DMS153 treated with DMSO at 0.1 percent for 48 hours (cell line): ENCODE measurements at regions not wholly inside any gene's neighbourhood (a gene's known extent, or its start where the extent isn't known, plus 50 kb on each side); places are given as distances from the start of the nearest gene placed in this dataset.
A peak's percentile ranks its signal among the peaks of the same experiment; 100 is the strongest.

Experiments used
- DNase-seq: peaks from one replicate; lab custom pipeline; 2025; ENCODE audit not compliant: unreplicated experiment; lab: John Stamatoyannopoulos, UW

DNA sequence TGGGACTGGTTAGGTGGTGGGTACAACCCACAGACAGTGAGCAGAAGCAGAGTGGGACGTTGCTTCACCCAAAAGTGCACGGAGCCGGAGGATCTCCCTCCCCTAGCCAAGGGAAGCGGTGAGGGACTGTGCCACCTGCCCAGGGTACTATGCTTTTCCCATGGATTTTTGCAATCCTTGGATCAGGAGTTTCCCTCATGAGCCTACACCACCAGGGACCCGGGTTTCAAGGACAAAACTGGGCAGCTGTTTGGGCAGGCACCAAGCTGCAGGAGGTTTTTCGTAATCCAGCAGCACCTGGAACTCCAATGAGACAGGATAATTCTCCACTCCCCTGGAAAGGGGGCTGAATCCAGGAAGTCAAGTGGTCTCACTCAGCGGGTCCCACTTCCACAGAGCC, 209.1 kb upstream of the CXCL12 start:
- DNase-seq: no peak

DNA sequence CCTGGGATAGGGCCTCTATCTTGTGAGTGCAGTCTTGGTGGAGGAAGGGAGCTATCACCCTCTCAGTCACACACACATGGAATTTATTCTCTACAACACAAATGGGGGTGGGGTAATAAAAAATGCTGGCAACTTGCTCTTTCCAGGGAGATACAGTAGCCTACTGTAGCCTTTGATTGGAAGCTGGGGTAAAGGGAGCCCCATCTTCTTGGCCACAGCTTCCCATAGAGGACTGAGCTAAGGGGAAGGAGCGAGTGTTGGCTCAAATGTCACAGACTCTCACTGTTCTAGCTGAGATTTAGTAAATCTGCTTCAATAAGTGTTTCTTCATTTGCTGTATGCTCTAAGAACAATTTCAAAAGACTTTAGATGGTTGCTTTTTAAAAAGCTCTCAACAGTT, 222.2 kb upstream of the CXCL12 start:
- DNase-seq: no peak

DNA sequence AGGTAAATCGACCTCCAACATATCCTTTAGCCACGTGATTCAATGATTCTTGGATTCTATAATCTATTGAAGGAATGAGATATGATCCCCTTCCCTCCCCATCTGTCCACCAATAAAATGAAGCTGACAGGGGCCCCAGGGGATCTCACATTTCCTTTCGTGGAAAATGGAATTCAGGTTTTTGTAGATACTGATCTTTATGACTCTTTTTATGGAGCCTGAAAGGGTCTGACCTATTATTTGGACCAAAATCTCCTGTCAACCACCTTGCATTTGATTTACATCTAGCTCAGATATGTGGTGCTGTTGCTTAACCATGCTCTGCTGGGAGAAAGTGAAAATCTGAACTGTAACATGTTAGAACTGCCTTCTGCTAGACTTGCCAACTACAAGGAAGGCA, 234.0 kb upstream of the CXCL12 start:
- DNase-seq: no peak

DNA sequence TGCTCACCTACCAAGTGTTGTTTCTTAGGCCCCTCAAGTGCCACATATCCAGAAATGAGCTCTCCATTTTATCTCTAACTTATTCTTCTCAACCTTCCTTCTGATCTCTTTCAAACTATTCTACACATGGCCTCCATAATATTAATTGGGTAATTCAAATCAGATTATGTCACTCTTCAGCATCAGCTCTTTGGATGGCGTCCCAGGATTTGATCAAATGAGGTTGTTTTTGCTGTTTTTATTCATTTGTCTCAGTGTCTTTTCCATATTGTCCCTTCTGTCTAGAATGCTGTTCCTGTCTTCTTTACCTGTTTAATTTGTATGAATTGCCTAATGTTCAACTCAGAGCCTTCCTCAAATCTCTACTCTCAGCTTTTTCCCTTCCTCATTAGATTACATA, 234.6 kb upstream of the CXCL12 start:
- no peak for DNase-seq

DNA sequence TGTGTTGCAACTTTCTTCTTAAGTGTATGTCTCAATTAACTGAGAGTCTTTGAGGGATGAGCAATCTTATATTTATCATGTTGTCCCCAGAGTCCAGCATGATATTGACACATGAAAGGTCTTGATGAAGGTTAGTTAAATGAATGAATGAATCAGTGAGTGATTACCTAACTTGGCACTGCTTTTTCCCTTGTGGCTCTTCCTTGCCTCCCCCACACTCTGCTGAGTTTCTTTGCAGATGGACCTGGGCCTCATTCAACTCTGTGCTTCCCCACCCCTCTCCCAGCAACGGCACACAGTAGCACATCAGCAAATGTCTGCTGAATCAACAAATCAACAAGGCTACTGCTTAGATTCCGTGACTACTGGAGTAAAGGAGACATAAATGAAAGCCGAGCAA, 235.1 kb upstream of the CXCL12 start:
- DNase-seq: no peak

DNA sequence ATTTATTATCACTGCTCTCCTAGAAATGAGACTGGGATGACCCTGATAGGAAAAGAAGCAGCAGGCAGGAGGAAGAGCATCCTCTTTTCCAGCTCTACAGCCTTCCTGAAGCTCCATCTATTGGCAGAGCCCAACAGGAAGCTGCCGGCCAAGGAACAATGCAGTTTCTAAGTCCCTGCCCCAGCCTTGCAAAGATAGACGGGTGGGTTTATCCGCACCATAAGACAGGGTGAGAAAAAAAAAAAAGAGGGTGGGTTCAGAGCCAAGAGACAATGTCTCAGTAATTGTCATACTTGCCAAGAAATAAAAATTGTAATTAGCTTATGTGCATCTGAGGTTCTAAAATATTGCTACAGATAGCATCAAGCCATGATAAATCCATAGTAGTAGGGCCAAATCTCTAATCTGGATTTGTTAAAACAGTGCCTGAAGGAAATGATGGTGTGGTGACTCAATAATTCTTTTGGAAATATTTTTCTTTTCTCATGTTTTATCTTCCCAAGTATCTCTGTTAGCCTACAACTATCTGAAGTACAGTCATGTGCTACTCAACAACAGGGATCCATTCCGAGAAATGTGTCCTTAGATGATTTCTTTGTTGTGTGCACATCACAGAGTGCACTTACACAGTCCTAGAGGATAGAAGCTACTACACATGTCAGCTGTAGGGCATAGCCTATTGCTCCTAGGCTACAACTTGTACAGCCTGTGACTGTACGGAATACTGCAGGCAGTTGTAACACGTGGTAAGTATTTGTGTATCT, 242.9 kb upstream of the CXCL12 start:
- no peak for DNase-seq

DNA sequence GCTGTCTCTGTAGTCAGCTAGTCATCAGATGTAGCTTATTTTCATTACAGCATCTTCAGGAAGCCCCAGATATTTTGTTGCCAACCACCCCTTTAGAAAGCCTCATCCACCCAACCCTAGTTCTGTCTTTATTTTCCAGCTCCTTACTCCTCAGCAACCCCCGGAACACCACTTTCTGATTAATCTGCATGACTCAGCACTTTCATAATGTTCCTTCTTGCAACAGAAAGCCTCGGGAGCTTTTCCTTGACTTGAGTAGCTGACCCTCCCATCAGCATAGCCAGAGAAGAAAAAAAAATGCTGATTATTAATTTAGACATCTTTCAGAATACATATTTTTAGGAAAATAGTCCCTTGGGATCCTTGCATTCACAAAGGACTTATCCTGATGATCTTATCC, 244.0 kb upstream of the CXCL12 start:
- DNase-seq: no peak

DNA sequence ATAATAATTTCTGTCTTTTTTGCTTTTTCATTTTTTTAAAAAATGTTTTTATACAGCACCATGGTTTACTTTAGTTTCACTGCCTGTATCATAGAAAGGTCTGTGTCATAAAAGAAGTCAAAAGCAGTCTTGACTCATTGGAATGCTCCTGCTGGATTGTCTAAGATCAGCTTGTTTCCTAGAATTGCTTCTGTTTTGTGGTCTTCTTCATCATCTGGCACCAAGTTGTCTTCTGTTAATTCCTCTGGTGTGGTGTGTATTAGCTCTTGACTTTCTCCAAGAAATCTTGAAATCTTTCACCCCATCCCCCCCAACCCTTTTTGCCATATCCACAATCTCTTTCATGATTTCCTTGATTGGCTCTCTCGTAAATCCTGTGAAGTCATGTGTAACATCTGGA, 250.3 kb upstream of the CXCL12 start:
- no peak for DNase-seq

DNA sequence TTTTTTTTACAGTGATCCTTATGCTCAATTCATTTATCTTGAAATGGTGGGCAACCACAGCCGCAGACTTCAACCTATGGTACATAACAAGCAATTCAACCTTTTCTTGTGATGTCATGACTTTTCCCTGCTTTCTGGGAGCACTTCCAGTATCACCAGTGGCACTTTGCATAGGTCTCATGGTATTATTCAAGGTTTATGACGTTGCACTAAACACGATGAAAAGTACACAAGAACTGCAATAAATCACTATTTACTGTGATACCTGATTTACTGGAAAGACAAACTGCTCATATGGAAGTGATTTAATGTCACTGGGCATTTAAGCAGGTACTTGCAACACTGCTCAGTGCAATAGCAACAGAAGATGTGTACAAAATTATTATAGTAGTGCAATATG, 251.7 kb upstream of the CXCL12 start:
- DNase-seq: peak; percentile 31

DNA sequence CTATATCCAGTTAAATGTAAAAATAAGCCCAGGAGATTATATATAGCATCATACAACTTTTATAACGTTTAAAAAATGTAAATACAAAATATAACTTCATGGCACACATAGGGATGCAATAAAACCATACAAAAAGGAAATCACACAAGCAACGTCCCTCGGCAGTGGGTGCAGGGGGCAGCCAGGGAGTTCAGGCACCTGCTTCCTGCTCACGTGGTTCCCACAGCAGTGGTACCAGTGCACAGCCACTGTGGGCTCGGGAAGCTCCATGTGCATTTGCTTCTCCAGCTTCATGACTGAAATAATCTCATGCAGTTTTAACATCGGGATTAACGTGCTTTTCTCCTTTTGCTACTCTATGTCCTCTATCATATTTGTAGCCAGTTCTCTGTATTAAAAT, 255.5 kb upstream of the CXCL12 start:
- DNase-seq: no peak

DNA sequence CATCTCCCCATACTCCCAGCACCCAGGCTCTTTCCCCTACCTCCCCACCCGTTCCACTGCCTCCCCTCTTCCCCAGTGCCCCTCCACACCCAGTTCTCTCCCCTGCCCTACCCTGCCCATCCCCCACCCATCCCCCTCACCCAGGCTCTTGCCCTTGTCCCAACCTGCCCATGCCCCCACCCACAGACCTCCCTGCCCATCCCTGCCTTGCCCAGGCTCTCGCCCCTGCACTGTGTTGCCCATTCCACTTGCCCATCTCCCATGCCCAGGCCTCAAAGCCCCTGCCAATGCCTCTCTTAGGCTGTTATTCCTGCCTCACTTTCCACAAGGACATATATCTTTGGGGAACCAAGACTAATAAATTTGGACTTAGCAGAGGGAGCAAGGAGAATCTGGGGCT, 262.6 kb upstream of the CXCL12 start:
- no peak for DNase-seq

DNA sequence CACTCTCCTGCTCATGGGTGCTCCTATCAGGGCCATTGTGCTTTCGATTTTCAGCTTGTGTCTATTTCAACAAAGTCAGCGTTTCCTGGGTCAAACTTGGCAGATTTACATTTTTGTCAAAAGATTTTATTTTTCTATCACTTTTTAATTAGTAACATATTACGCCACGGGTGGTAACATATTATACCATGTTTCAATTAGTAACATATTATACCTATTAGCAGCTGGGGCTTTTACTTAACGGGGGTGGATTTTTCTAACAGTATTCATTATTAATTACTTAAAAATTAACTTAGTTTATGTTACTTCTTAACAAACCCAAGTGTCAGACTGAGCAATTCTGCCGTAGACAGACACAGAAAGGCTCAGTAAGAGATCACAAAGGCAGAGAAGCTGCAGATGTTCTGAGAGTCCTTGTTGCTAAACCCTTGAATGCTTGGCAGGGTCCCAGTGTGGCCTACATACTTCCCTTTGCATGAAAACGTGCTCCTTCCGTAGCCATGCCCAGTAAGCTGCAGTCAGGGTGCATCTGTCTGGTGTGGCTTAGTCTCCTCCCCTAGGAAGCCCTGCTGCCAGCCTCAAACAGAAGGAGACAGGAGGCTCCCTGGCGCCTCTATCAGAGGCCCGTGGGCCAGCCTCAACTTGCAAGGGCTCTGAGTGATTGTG, 263.1 kb upstream of the CXCL12 start:
- DNase-seq: no peak

DNA sequence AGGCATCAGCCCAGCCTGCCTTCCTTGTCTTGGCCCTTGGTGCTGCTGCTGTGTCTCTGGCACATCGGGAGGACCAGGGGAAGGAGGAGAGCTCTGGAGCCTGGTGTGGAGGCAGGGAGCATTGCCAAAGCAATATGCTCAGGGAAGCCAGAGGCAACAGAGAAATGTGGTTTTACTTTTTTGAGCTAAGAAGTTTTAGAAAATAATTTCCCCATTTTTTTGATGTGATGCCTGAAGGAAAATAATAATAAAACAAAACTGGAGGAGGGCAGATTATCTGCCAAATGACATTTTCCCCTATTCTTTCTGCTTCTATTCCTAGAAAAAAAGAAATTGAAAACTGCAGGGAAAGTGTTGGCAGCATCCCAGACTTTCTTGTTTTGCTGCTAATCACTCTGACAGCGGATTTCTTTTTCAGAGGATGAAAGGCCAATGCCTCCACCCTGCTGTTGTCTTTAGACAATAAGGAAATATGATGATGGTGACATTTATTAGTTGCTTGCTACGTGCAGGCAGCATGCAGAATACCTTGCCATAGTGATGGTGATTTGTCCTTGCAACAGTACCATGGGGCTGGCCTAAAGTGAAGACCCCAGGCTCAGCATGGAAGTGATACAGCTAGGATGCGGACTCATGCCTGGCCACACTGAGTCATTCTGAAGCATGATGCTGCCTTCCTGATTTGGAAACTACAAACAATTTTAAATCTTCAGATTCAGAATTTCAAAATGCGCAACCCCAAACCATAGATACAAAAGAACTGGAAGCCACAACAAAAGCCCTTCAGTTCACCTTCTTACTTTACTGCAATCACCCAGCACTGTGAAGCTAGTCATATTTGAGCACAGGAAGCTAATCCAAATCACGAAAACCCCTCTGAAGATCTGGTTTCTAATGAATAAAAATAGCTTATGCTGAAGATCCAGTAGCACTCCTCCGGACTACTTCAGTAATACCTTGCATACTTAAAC, 260.2 kb upstream of the TMEM72 start:
- DNase-seq: no peak

DNA sequence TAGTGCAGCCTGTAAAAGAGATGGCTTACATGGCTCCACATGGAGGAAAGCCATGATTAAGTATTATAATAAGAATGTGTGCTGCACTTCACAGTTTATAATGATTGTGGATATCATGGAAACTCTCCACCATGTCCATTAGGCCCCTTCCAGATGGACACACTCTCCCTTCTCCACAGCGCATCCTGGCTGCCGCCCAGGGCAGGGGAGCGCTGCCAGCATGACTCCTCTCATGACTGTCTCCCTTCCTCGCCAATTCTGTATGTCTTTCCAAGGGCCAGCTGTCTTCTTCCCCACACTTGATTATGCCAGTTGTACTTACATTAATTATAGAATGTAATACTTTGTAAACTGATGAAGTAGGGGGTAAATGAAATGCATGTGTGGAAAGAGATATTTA, 259.3 kb upstream of the TMEM72 start:
- no peak for DNase-seq

DNA sequence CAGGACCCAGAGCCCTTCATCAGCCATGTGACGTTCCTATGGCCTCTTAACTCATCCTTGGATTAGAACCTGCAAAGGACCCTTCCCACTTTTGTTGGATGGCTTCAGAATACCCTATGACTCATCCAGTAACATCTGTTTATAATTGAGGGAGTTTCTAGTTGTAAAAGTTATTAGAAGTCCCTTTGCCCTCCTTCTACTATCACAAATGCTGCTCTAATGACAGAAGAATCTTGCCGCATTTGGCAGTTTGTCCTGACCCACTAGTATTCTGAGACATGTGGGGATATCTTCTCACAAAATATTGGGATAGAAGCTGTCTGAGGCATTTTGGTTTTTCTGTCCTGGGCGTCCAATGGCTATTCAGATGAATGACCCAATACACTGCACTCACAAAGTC, 251.8 kb upstream of the TMEM72 start:
- no peak for DNase-seq

DNA sequence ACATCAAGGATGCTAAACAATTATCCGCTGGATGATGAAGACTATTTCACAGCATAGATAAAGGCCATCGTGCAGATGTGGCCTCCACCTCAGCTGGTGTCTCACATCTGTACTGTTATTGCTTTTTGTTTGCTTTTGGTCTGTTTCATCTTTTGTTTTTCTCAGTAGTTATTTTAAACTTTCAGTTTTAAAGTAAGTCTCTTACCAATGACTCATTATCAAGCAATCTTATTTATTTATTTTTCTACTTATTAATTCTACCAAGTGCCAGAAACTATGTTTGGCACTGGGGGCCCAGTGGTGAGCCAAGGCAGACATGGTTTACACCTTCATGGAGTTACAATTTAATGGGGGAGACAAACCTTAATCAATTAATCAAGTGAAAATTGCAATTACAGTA, 250.9 kb upstream of the TMEM72 start:
- no peak for DNase-seq

DNA sequence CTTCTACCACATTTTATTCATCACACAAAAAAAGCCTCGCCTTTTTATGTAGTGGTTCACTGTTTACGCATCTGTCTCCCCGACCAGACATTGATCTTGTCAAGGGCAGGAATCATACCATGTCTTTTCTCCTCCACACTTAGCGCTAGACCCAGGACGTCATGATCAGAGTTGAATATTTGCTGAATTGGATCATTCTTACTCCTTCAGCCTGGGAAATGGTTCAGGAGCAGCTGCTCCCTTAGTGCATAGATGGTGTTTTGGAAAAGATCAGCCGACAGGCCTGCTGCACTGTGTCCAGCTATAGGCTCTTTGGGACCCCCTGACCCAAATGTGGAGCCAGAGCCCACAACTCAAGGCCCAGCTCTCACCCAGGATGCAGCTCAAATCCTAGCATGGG, 249.1 kb upstream of the TMEM72 start:
- no peak for DNase-seq

DNA sequence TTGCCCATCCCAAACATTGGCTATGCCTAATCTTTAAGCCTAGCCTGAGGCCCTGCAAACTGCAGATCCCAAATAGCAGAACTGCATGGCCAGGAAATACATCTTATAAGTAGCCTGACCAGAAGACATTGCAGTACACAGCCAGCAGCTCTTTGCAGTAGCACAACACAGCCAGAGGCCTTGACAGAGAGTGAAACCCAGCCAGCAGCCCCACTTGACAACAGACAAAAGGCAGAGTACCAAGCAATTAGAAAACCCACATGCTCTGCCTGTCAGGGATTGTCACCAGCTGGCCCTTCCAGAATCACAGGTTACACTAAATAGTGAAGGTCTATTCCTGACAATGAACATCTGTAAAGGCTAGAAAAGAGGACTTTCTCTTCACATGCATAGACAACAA, 242.8 kb upstream of the TMEM72 start:
- DNase-seq: no peak

DNA sequence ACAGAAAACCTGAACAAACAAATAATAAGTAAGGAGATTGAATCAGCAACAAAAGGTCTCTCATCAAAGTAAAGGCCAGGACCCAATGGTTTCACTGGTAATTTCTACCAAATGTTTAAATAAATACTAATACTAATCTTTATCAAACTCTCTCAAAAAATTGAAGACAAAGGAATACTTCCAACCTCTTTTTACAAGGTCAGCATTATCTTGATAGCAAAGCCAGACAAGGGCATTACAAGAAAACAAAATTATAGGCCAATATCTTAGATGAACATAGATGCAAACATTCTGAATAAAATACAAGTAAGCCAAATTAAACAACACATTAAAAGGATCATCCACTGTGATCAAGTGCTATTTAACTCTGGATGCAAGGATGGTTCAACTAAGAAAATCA, 239.8 kb upstream of the TMEM72 start:
- no peak for DNase-seq

DNA sequence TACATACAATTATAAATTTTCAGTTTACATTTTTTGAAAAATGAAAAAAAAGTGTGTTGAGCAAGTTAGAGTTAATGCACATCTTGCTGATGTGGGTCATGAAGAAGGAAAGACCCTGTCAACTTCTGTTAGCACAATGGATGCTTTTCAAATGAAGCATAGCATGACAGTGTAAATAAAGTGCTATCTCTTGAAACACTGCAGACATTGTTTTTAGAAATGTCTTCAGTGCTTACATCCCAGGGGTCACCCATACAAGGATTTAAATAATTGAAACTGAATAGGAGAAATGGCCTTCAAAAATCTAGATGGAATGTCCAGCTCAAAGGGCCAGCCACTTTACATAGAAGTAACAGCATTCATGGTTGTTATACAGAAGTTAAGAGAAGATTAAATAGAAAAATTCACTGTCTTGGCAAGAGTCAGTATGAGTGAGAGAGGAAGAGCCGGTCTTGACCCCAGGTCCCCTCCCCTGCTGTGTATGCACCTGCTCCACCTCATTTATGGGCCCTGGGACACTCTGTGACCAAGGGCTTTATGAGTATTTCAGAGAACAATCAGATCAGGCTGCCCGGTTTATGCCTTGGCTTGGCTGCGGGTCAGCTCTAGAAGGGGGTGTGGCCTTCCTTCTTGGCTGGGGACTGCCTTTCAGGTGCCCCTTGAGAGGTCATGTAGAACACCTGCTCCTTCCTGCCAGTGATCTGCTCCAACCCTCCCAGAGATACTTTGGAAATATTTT, 237.7 kb upstream of the TMEM72 start:
- no peak for DNase-seq
